ENCODE measurements at regions not wholly inside any gene's neighbourhood (a gene's known extent, or its start where the extent isn't known, plus 50 kb on each side); places are given as distances from the start of the nearest gene placed in this dataset.
A peak's percentile ranks its signal among the peaks of the same experiment; 100 is the strongest.

DNA sequence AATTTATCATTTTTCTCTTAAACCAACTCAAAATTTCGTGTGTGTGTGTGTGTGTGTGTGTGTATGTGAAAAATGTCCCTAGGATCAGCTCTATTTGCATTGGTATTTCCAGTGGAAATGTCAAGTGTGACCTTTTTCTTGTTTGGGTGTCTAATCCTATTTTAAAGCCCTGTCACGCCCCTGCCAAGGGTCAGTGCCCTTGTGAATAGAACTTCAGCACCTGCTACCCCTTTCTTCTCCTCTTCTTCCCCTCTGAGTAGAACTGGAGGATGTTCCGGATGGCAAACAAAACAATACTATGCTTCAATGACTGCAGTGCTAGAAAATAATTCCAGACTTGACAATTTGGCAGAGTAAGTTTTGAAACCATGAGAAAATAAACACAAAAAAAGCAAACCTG, 67.3 kb downstream of the SPRY1 start:
- peak overlapping the region; percentile 38 for H3K27ac Mint-ChIP-seq
- DNase-seq (peak; percentile 43), ATAC-seq (ENCODE audit: low read depth) (peak; percentile 79)
- H3K4me3 ChIP-seq (ENCODE audit: control extremely low read depth in 1 of 5, extremely low read depth in 1 of 5, insufficient read depth in 1 of 5, low read depth in 2 of 5, low read length in 4 of 5) = no peak overlapping the region
- H3K27me3 Mint-ChIP-seq = peaks cover 11% of the 10 kb centered on the region
- CTCF ChIA-PET = no interaction called here
- intact Hi-C loops (cut with micrococcal nuclease) = no loop called here
- no peaks in the 10 kb centered on the region for H4K20me1 ChIP-seq (ENCODE audit: control insufficient read depth, insufficient read depth, low read length, poor library complexity, severe bottlenecking)
- TF ChIP-seq, protein P1, sequence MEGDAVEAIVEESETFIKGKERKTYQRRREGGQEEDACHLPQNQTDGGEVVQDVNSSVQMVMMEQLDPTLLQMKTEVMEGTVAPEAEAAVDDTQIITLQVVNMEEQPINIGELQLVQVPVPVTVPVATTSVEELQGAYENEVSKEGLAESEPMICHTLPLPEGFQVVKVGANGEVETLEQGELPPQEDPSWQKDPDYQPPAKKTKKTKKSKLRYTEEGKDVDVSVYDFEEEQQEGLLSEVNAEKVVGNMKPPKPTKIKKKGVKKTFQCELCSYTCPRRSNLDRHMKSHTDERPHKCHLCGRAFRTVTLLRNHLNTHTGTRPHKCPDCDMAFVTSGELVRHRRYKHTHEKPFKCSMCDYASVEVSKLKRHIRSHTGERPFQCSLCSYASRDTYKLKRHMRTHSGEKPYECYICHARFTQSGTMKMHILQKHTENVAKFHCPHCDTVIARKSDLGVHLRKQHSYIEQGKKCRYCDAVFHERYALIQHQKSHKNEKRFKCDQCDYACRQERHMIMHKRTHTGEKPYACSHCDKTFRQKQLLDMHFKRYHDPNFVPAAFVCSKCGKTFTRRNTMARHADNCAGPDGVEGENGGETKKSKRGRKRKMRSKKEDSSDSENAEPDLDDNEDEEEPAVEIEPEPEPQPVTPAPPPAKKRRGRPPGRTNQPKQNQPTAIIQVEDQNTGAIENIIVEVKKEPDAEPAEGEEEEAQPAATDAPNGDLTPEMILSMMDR (IDR thresholded peaks at IDR 0.05) = no peak
- TF ChIP-seq EZH2 (IDR thresholded peaks at IDR 0.05; ENCODE audit: borderline replicate concordance, insufficient read depth, low read depth, low read length, poor library complexity, severe bottlenecking) = no peak
- H3K27ac ChIP-seq (ENCODE audit: low read length in 2 of 2) = no peak overlapping the region
- H3K4me1 Mint-ChIP-seq = peaks cover 29% of the 10 kb centered on the region
- no peaks in the 10 kb centered on the region for H3K27me3 ChIP-seq (replicated peaks in 1 of 4; ENCODE audit: control extremely low read depth in 1 of 4, control insufficient read depth in 3 of 4, insufficient read depth in 4 of 4, low read length in 3 of 4)
- peak overlapping the region; percentile 61 for H3K4me3 Mint-ChIP-seq
- H3K9me3 ChIP-seq (ENCODE audit: control extremely low read depth in 1 of 3, control insufficient read depth in 2 of 3, insufficient read depth in 1 of 3, low read length in 2 of 3) = no peaks in the 10 kb centered on the region
- no peaks in the 10 kb centered on the region for H3K79me2 ChIP-seq (ENCODE audit: control insufficient read depth, insufficient read depth, low read length)
- H3K4me2 ChIP-seq (replicated peaks; ENCODE audit: low read depth, low read length, poor library complexity, severe bottlenecking) = peak overlapping the region; percentile 55
- no peak overlapping the region for H3K9ac ChIP-seq (ENCODE audit: low read length)
- POLR2A ChIA-PET = interaction anchor here (0.6 kb wide), 1 partner anchor 11 kb away, joined by 5 read pairs; no protein-coding TSS in a partner anchor
- H3K4me1 ChIP-seq (ENCODE audit: control insufficient read depth in 2 of 2, insufficient read depth in 2 of 2, low read length in 2 of 2) = peaks cover 23 to 24% of the 10 kb centered on the region in 2 donors
- H3K36me3 ChIP-seq (replicated peaks in 1 of 2; ENCODE audit: control extremely low read depth in 1 of 2, control insufficient read depth in 1 of 2, extremely low read depth in 1 of 2, insufficient read depth in 2 of 2, low read length in 1 of 2) = no peaks in the 10 kb centered on the region
- H2AFZ ChIP-seq (ENCODE audit: insufficient read depth, low read depth, low read length, poor library complexity, severe bottlenecking) = no peak overlapping the region
- H3K9me3 Mint-ChIP-seq (ENCODE audit: insufficient read depth) = no peaks in the 10 kb centered on the region
- WGBS (ENCODE audit: insufficient coverage) = 0% methylated on average over 1 of the region's 3 CpGs

DNA sequence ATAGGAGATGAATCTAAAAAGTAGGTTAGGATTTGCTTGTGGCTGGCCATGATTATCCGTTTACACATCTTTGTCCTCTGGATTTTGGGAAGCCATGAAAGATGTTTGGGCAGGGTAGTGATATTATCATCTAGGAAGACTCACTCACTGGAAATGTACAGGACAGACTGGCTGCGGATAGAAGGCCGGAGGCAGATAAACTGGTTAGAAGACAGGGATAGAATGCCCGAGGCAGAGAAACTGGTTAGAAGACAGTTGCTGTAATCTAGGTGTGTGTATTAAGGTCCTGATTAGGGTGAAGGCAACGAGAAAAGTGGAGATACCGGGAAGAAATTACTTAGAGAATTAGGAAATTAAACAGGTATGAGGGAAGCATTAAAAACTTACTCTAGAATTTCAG, 68.8 kb downstream of the SPRY1 start:
- intact Hi-C loops (cut with micrococcal nuclease) = no loop called here
- Mint-ChIP-seq H3K27ac (no peak overlapping the region), H3K4me3 (no peak overlapping the region), H3K27me3 (peaks cover 11% of the 10 kb centered on the region), H3K4me1 (peaks cover 34% of the 10 kb centered on the region), H3K9me3 (ENCODE audit: insufficient read depth) (no peaks in the 10 kb centered on the region)
- no peaks in the 10 kb centered on the region for H3K36me3 ChIP-seq (replicated peaks in 1 of 2; ENCODE audit: control extremely low read depth in 1 of 2, control insufficient read depth in 1 of 2, extremely low read depth in 1 of 2, insufficient read depth in 2 of 2, low read length in 1 of 2)
- no peak overlapping the region for H3K4me2 ChIP-seq (replicated peaks; ENCODE audit: low read depth, low read length, poor library complexity, severe bottlenecking)
- H2AFZ ChIP-seq (ENCODE audit: insufficient read depth, low read depth, low read length, poor library complexity, severe bottlenecking) = no peak overlapping the region
- ChIA-PET CTCF (no interaction called here), POLR2A (no interaction called here)
- DNase-seq (no peak), ATAC-seq (ENCODE audit: low read depth) (no peak)
- no peak overlapping the region for H3K4me3 ChIP-seq (ENCODE audit: control extremely low read depth in 1 of 5, extremely low read depth in 1 of 5, insufficient read depth in 1 of 5, low read depth in 2 of 5, low read length in 4 of 5)
- TF ChIP-seq EZH2 (IDR thresholded peaks at IDR 0.05; ENCODE audit: borderline replicate concordance, insufficient read depth, low read depth, low read length, poor library complexity, severe bottlenecking) = no peak
- TF ChIP-seq, protein P1 (IDR thresholded peaks at IDR 0.05) = no peak
- peaks cover 24 to 27% of the 10 kb centered on the region in 2 donors for H3K4me1 ChIP-seq (ENCODE audit: control insufficient read depth in 2 of 2, insufficient read depth in 2 of 2, low read length in 2 of 2)
- no peaks in the 10 kb centered on the region for H4K20me1 ChIP-seq (ENCODE audit: control insufficient read depth, insufficient read depth, low read length, poor library complexity, severe bottlenecking)
- H3K27me3 ChIP-seq (replicated peaks in 1 of 4; ENCODE audit: control extremely low read depth in 1 of 4, control insufficient read depth in 3 of 4, insufficient read depth in 4 of 4, low read length in 3 of 4) = no peaks in the 10 kb centered on the region
- no peak overlapping the region for H3K9ac ChIP-seq (ENCODE audit: low read length)
- no peak overlapping the region for H3K27ac ChIP-seq (ENCODE audit: low read length in 2 of 2)
- 89% methylated on average over 5 of the region's 6 CpGs for WGBS (ENCODE audit: insufficient coverage)
- no peaks in the 10 kb centered on the region for H3K79me2 ChIP-seq (ENCODE audit: control insufficient read depth, insufficient read depth, low read length)
- no peaks in the 10 kb centered on the region for H3K9me3 ChIP-seq (ENCODE audit: control extremely low read depth in 1 of 3, control insufficient read depth in 2 of 3, insufficient read depth in 1 of 3, low read length in 2 of 3)

Data from B cell (primary cell).